CD4-positive, CD25-positive, alpha-beta regulatory T cell (primary cell): ENCODE measurements at regions not wholly inside any gene's neighbourhood (a gene's known extent, or its start where the extent isn't known, plus 50 kb on each side); places are given as distances from the start of the nearest gene placed in this dataset.

Experiments used
- ATAC-seq, 2 donors: fragments of 150-1000 bp; cut with Tn5 transposase; one replicate each; pipeline ENCODE4 v1.10.0; 2021; ENCODE audit warnings: low read depth in 2 of 2, moderate number of reproducible peaks in 2 of 2, moderate library complexity in 1 of 2
- DNase-seq, 3 donors: peaks; one replicate each; pipeline versions ENCODE4 v3.0.0 to v3.0.0-alpha.2; 2012 to 2022; ENCODE audit warnings: mixed read lengths in 1 of 3
- H3K27ac ChIP-seq: one replicate; pipeline ENCODE4 v1.7.0; 2013; ENCODE audit warnings: mild to moderate bottlenecking, low read length; ENCODE audit not compliant: insufficient read depth, poor library complexity, severe bottlenecking
- H3K27me3 ChIP-seq: one replicate; pipeline ENCODE4 v1.7.0; 2013; ENCODE audit warnings: low read length; ENCODE audit not compliant: control insufficient read depth, insufficient read depth
- H3K36me3 ChIP-seq: one replicate; pipeline ENCODE4 v1.7.0; 2013; ENCODE audit warnings: mild to moderate bottlenecking, low read length, moderate library complexity; ENCODE audit not compliant: control insufficient read depth, insufficient read depth
- H3K4me1 ChIP-seq: 2 replicates; pipeline ENCODE4 v1.7.0; 2013; ENCODE audit warnings: mild to moderate bottlenecking, low read length; ENCODE audit not compliant: insufficient read depth, control insufficient read depth, poor library complexity, severe bottlenecking
- H3K4me3 ChIP-seq: one replicate; pipeline ENCODE4 v1.7.0; 2013; ENCODE audit warnings: low read depth, mild to moderate bottlenecking, low read length, moderate library complexity
- H3K9me3 ChIP-seq, 2 experiments: 1 replicate in 1 of 2; 2 replicates in 1 of 2; pipeline ENCODE4 v1.7.0; 2013; ENCODE audit warnings: low read length in 2 of 2, mild to moderate bottlenecking in 1 of 2, moderate library complexity in 1 of 2; ENCODE audit not compliant: control insufficient read depth in 2 of 2
- H3K27ac Mint-ChIP-seq, 3 donors: one replicate each; pipeline ENCODE4 v1.8.0; 2020 to 2022; ENCODE audit warnings: mild to moderate bottlenecking in 3 of 3, mixed read lengths in 3 of 3, moderate library complexity in 2 of 3
- H3K27me3 Mint-ChIP-seq: one replicate; pipeline ENCODE4 v1.8.0; 2022; ENCODE audit warnings: mild to moderate bottlenecking, mixed read lengths
- H3K36me3 Mint-ChIP-seq: one replicate; pipeline ENCODE4 v1.8.0; 2020; ENCODE audit warnings: mixed read lengths
- H3K4me1 Mint-ChIP-seq, 4 donors: one replicate each; pipeline ENCODE4 v1.8.0; 2020 to 2022; ENCODE audit warnings: mixed read lengths in 4 of 4, mild to moderate bottlenecking in 1 of 4
- H3K4me3 Mint-ChIP-seq, 4 donors: one replicate each; pipeline ENCODE4 v1.8.0; 2020 to 2022; ENCODE audit warnings: mild to moderate bottlenecking in 4 of 4, mixed read lengths in 4 of 4, moderate library complexity in 3 of 4
- H3K9me3 Mint-ChIP-seq, 7 donors: one replicate each; pipeline ENCODE4 v1.8.0; 2020 to 2022; ENCODE audit warnings: mixed read lengths in 7 of 7, mild to moderate bottlenecking in 3 of 7, moderate library complexity in 2 of 7

- no peak for ATAC-seq
- Histone ChIP-seq H3K27me3 (no peaks in the 10 kb centered on the region), H3K4me3 (no peak overlapping the region), H3K9me3 (peaks cover 0 to 9% of the 10 kb centered on the region in 2 experiments), H3K4me1 (no peaks in the 10 kb centered on the region), H3K36me3 (no peaks in the 10 kb centered on the region), H3K27ac (no peak overlapping the region)
- peaks cover 0 to 28% (median 7%) of the 10 kb centered on the region in 7 donors for H3K9me3 Mint-ChIP-seq
- no peak for DNase-seq
- no peaks in the 10 kb centered on the region for H3K4me1 Mint-ChIP-seq
- no peaks in the 10 kb centered on the region for H3K36me3 Mint-ChIP-seq
- H3K27me3 Mint-ChIP-seq = no peaks in the 10 kb centered on the region
- H3K27ac Mint-ChIP-seq = no peak overlapping the region
- no peak overlapping the region for H3K4me3 Mint-ChIP-seq
These were observed 398.4 kb downstream of the CTTN start for GRCh38 chr11:70796648-70797227.

- Mint-ChIP-seq H3K36me3 (no peaks in the 10 kb centered on the region), H3K4me3 (no peak overlapping the region), H3K4me1 (no peaks in the 10 kb centered on the region), H3K27ac (no peak overlapping the region), H3K9me3 (peaks cover 0 to 21% (median 4%) of the 10 kb centered on the region in 7 donors), H3K27me3 (no peaks in the 10 kb centered on the region)
- no peak overlapping the region for H3K27ac ChIP-seq
- H3K27me3 ChIP-seq = no peaks in the 10 kb centered on the region
- H3K4me1 ChIP-seq = no peaks in the 10 kb centered on the region
- H3K4me3 ChIP-seq = no peak overlapping the region
- ATAC-seq = no peak
- peaks cover 0 to 5% of the 10 kb centered on the region in 2 experiments for H3K9me3 ChIP-seq
- no peak for DNase-seq
- H3K36me3 ChIP-seq = no peaks in the 10 kb centered on the region
These were observed 400.0 kb downstream of the CTTN start for GRCh38 chr11:70798296-70798695.

DNA sequence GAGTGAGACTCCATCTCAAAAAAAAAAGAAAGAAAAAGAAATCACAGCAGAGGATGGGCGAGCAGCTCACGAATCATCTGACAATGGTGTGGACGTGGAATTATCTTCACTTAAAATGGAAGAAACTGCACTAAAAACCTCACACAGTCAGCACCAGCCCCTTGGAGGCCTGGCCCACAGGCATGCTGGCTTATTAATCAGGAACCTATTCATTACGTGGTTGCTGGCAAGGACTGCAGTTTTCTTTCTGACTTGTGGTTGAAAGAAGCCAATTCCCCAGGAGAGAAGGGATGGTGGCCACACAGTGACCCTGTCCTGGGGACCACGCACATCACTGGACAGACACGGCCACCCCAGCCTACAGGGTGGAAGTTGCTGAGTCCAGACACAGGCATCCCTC is 401.1 kb downstream of the CTTN start:
- H3K9me3 Mint-ChIP-seq = peaks cover 0 to 12% (median 1%) of the 10 kb centered on the region in 7 donors

GRCh38 chr11:70802185-70802584 is 403.9 kb downstream of the CTTN start:
- H3K4me1 ChIP-seq = no peaks in the 10 kb centered on the region
- no peaks in the 10 kb centered on the region for H3K4me1 Mint-ChIP-seq
- H3K36me3 Mint-ChIP-seq = no peaks in the 10 kb centered on the region
- no peak overlapping the region for H3K4me3 Mint-ChIP-seq
- no peaks in the 10 kb centered on the region for H3K9me3 ChIP-seq
- no peaks in the 10 kb centered on the region for H3K36me3 ChIP-seq
- DNase-seq (no peak), ATAC-seq (no peak)
- no peak overlapping the region for H3K27ac ChIP-seq
- no peaks in the 10 kb centered on the region for H3K27me3 ChIP-seq
- H3K9me3 Mint-ChIP-seq = peaks cover 0 to 6% (median 0%) of the 10 kb centered on the region in 7 donors
- no peaks in the 10 kb centered on the region for H3K27me3 Mint-ChIP-seq
- no peak overlapping the region for H3K27ac Mint-ChIP-seq
- no peak overlapping the region for H3K4me3 ChIP-seq

More for the DNA sequence above, 401.1 kb downstream of the CTTN start:
- Histone ChIP-seq H3K4me3 (no peak overlapping the region), H3K36me3 (no peaks in the 10 kb centered on the region), H3K4me1 (no peaks in the 10 kb centered on the region), H3K27me3 (no peaks in the 10 kb centered on the region), H3K27ac (no peak overlapping the region), H3K9me3 (peaks cover 0 to 3% of the 10 kb centered on the region in 2 experiments)
- Mint-ChIP-seq H3K27ac (no peak overlapping the region), H3K27me3 (no peaks in the 10 kb centered on the region), H3K4me1 (no peaks in the 10 kb centered on the region), H3K36me3 (no peaks in the 10 kb centered on the region), H3K4me3 (no peak overlapping the region)
- ATAC-seq = no peak
- no peak for DNase-seq

GRCh38 chr11:70804139-70804837 is 406.0 kb downstream of the CTTN start:
- H3K4me1 ChIP-seq = no peaks in the 10 kb centered on the region
- no peaks in the 10 kb centered on the region for H3K36me3 ChIP-seq
- no peaks in the 10 kb centered on the region for H3K27me3 ChIP-seq
- ATAC-seq (no peak), DNase-seq (no peak)
- H3K27me3 Mint-ChIP-seq = no peaks in the 10 kb centered on the region
- H3K9me3 ChIP-seq = no peaks in the 10 kb centered on the region
- no peak overlapping the region for H3K4me3 Mint-ChIP-seq
- H3K36me3 Mint-ChIP-seq = no peaks in the 10 kb centered on the region
- H3K4me3 ChIP-seq = no peak overlapping the region
- H3K9me3 Mint-ChIP-seq = peaks cover 0 to 2% (median 0%) of the 10 kb centered on the region in 7 donors
- H3K4me1 Mint-ChIP-seq = no peaks in the 10 kb centered on the region
- no peak overlapping the region for H3K27ac ChIP-seq
- no peak overlapping the region for H3K27ac Mint-ChIP-seq

DNA sequence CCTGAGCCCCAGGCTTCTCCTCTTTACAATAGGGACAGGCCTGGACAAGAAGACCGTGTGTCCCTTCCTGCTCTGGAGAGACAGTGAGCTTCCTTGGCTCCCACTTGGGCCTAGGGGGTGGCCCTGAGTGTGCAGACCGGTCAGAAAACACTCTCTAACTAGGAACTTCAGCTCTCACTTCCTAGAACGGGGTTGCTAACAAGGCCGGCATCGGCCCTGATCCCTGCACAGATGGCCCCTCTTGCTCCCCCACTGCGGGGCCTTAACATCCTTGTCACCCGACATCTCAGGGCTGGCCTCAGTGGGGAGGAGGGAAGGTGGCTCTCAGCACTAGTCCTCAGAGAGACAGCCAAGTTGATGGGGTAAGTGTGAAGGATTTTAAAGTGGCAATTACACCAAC is 406.9 kb downstream of the CTTN start:
- Mint-ChIP-seq H3K27me3 (no peaks in the 10 kb centered on the region), H3K4me1 (no peaks in the 10 kb centered on the region)

GRCh38 chr11:70805971-70806370 is 407.6 kb downstream of the CTTN start:
- no peak for DNase-seq
- no peaks in the 10 kb centered on the region for H3K27me3 Mint-ChIP-seq
- Histone ChIP-seq H3K4me3 (no peak overlapping the region), H3K9me3 (no peaks in the 10 kb centered on the region), H3K27ac (no peak overlapping the region), H3K4me1 (no peaks in the 10 kb centered on the region), H3K27me3 (no peaks in the 10 kb centered on the region), H3K36me3 (no peaks in the 10 kb centered on the region)
- H3K27ac Mint-ChIP-seq = no peak overlapping the region
- no peak for ATAC-seq
- peaks cover 0 to 2% (median 0%) of the 10 kb centered on the region in 7 donors for H3K9me3 Mint-ChIP-seq
- H3K36me3 Mint-ChIP-seq = no peaks in the 10 kb centered on the region
- no peak overlapping the region for H3K4me3 Mint-ChIP-seq
- no peaks in the 10 kb centered on the region for H3K4me1 Mint-ChIP-seq

More for the DNA sequence above, 406.9 kb downstream of the CTTN start:
- H3K36me3 Mint-ChIP-seq = no peaks in the 10 kb centered on the region
- peaks cover 0 to 2% (median 0%) of the 10 kb centered on the region in 7 donors for H3K9me3 Mint-ChIP-seq
- ATAC-seq (no peak), DNase-seq (no peak)
- H3K9me3 ChIP-seq = no peaks in the 10 kb centered on the region
- H3K27ac Mint-ChIP-seq = no peak overlapping the region
- no peaks in the 10 kb centered on the region for H3K4me1 ChIP-seq
- H3K4me3 ChIP-seq = no peak overlapping the region
- no peak overlapping the region for H3K4me3 Mint-ChIP-seq
- no peak overlapping the region for H3K27ac ChIP-seq
- no peaks in the 10 kb centered on the region for H3K27me3 ChIP-seq
- H3K36me3 ChIP-seq = no peaks in the 10 kb centered on the region
